GM13976 (cell line): ENCODE measurements at regions not wholly inside any gene's neighbourhood (a gene's known extent, or its start where the extent isn't known, plus 50 kb on each side); places are given as distances from the start of the nearest gene placed in this dataset.

Experiments
- DNase-seq: peaks from one replicate; pipeline ENCODE4 v3.0.0; 2012; ENCODE audit warnings: low spot score
- CTCF ChIP-seq: IDR thresholded peaks from 2 replicates; pipeline ENCODE4 v1.5.1; 2012; ENCODE audit warnings: borderline replicate concordance, mild to moderate bottlenecking; ENCODE audit not compliant: insufficient read depth; ENCODE audit errors: extremely low read depth, missing control alignments, control extremely low read depth
- in situ Hi-C: fragments of 300-500 bp; cut with MboI; formaldehyde crosslinking; loops from one replicate; pipeline ENCODE4 v1.12.0; 2022; ENCODE audit warnings: low sequenced_read_pairs, mixed read lengths, inconsistent platforms; ENCODE audit not compliant: unreplicated experiment

- DNase-seq = no peak
- in situ Hi-C loops = no loop called here
- TF ChIP-seq CTCF = no peak
Observed at GRCh38 chr11:33608386-33608785, 92.2 kb downstream of the C11orf91 start.

GRCh38 chr11:33606762-33607161 is 93.9 kb downstream of the C11orf91 start:
- no peak for TF ChIP-seq CTCF
- no peak for DNase-seq
- in situ Hi-C loops = no loop called here

GRCh38 chr11:33605703-33606102 is 94.9 kb downstream of the C11orf91 start:
- in situ Hi-C loops = no loop called here
- TF ChIP-seq CTCF = no peak
- no peak for DNase-seq

- in situ Hi-C loops = no loop called here
- no peak for DNase-seq
- TF ChIP-seq CTCF = no peak
Observed at GRCh38 chr11:33598426-33599069, 102.1 kb downstream of the C11orf91 start.

- DNase-seq = no peak
- in situ Hi-C loops = no loop called here
Observed at GRCh38 chr11:33594188-33594587, 106.4 kb downstream of the C11orf91 start.

GRCh38 chr11:33590441-33590840 is 110.2 kb downstream of the C11orf91 start:
- TF ChIP-seq CTCF = no peak
- in situ Hi-C loops = no loop called here
- no peak for DNase-seq

More at GRCh38 chr11:33594188-33594587, 106.4 kb downstream of the C11orf91 start:
- no peak for TF ChIP-seq CTCF
